Gastroesophageal sphincter (tissue), 3 donors: ENCODE measurements at regions not wholly inside any gene's neighbourhood (a gene's known extent, or its start where the extent isn't known, plus 50 kb on each side); places are given as distances from the start of the nearest gene placed in this dataset.
"Not testable (repeated sequence)": the region's sequence is repeated elsewhere in the genome, so short reads cannot be mapped to it uniquely, and the experiment has no call there.

Experiments
- CTCF ChIP-seq, 4 experiments: fragments of 200-600 bp in 2 of 4; fragments of 450-650 bp in 2 of 4; sonication (generic) in 1 of 4; IDR thresholded peaks; one replicate each; pipeline ENCODE4 v1.5.1; 2017 to 2019; ENCODE audit warnings: antibody characterized with exemption in 4 of 4, mild to moderate bottlenecking in 2 of 4, moderate library complexity in 2 of 4
- POLR2A ChIP-seq, 2 donors: fragments of 450-650 bp; IDR thresholded peaks; one replicate each; pipeline ENCODE4 v1.6.1; 2017; ENCODE audit warnings: antibody characterized with exemption in 2 of 2, mild to moderate bottlenecking in 2 of 2, moderate library complexity in 1 of 2
- POLR2AphosphoS5 ChIP-seq: sonication (generic); formaldehyde crosslinking; IDR thresholded peaks from one replicate; pipeline ENCODE4 v1.6.1; 2017; ENCODE audit warnings: antibody characterized with exemption

GRCh38 chr18:8914404-8915264 is 187.9 kb upstream of the NDUFV2 start:
- TF ChIP-seq CTCF (IDR thresholded peaks at IDR 0.05); POLR2AphosphoS5; POLR2A (IDR thresholded peaks at IDR 0.05): not testable (repeated sequence)
